DOHH2 (cell line): ENCODE measurements at regions not wholly inside any gene's neighbourhood (a gene's known extent, or its start where the extent isn't known, plus 50 kb on each side); places are given as distances from the start of the nearest gene placed in this dataset.

ENCODE experiments used
- CTCF ChIP-seq: fragments of 200-600 bp; sonication (generic); IDR thresholded peaks from one replicate; pipeline ENCODE4 v1.5.1; 2014; ENCODE audit warnings: antibody characterized with exemption, mild to moderate bottlenecking, low read depth, low read length; ENCODE audit not compliant: poor library complexity, severe bottlenecking
- EZH2phosphoT487 ChIP-seq: fragments of 200-600 bp; sonication (generic); IDR thresholded peaks from 2 replicates; pipeline ENCODE4 v1.6.1; 2017; ENCODE audit warnings: borderline replicate concordance, mild to moderate bottlenecking, antibody characterized with exemption, low read length, moderate library complexity, mixed read lengths

GRCh38 chr10:123462756-123463155, 203.4 kb upstream of the GPR26 start:
- no peak for TF ChIP-seq CTCF
- TF ChIP-seq EZH2phosphoT487, result no peak
